Bronchial epithelial cell (primary cell): ENCODE measurements at regions not wholly inside any gene's neighbourhood (a gene's known extent, or its start where the extent isn't known, plus 50 kb on each side); places are given as distances from the start of the nearest gene placed in this dataset.

Source experiments
- DNase-seq: peaks from one replicate; pipeline ENCODE4 v3.0.0-alpha.2; 2010; ENCODE audit warnings: low read depth
- FAIRE-seq: peaks from 2 replicates; lab custom pipeline; 2011; peaks lifted over from hg19 to GRCh38; lab: Jason Lieb, UNC
- H3K27me3 ChIP-seq: 2 replicates; pipeline ENCODE4 v1.5.1; 2011; ENCODE audit warnings: low read length; ENCODE audit not compliant: control insufficient read depth, insufficient read depth
- H3K36me3 ChIP-seq: 2 replicates; pipeline ENCODE4 v1.5.1; 2011; ENCODE audit warnings: low read length; ENCODE audit not compliant: control insufficient read depth, insufficient read depth
- H3K4me3 ChIP-seq: 2 replicates; pipeline ENCODE4 v1.5.1; 2011; ENCODE audit warnings: mild to moderate bottlenecking, low read depth, low read length, control low read depth
- CTCF ChIP-seq: IDR thresholded peaks from 2 replicates; pipeline ENCODE4 v1.5.1; 2011; ENCODE audit warnings: mild to moderate bottlenecking, moderate library complexity, low read length, control low read depth, inconsistent platforms; ENCODE audit not compliant: insufficient read depth, severe bottlenecking

DNA sequence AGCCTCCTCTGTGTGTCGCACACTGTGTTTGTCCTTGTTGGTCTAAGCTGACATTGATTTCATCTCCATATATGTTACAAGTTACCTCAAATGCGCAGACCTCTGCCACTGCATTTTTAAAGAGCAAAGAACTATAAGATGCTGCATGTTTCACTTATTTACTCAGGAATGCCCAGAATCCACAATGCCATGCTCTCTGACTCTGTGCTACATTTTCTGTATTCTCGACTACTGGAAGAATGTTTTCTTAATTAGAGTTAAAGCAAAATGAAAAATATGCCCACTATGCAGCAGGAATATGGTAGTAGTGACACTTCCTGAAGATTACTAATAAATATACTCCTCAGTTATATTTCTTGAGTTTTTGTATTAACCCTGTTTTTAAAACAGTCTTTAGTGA lies 296.4 kb downstream of the HACE1 start:
- no peak for TF ChIP-seq CTCF
- H3K36me3 ChIP-seq = no peaks in the 10 kb centered on the region
- no peaks in the 10 kb centered on the region for H3K27me3 ChIP-seq
- FAIRE-seq (no peak), DNase-seq (no peak)
- H3K4me3 ChIP-seq = no peak overlapping the region

- Histone ChIP-seq H3K36me3 (no peaks in the 10 kb centered on the region), H3K4me3 (no peak overlapping the region), H3K27me3 (peaks cover 2% of the 10 kb centered on the region)
- no peak for TF ChIP-seq CTCF
- no peak for DNase-seq
- no peak for FAIRE-seq
Measured at GRCh38 chr6:104559435-104560202, 300.1 kb downstream of the HACE1 start.

DNA sequence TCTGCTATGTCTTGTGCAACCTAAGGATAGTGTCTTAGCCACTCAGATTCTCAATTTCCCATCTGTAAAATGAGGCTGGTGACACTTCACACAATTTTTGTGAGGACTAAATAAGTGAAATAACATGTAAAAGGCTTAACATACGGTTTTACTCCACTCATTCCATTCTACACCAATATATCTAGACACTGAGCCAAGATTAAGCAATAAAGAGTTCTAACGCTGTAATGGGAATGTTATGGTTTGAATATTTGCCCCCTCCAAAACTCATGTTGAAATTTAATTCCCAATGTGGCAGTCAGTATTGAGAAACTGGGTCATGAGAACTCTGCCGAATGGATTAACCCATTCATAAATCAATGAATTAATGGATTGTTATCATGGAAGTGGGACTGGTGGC lies 301.0 kb downstream of the HACE1 start:
- H3K27me3 ChIP-seq = peaks cover 2% of the 10 kb centered on the region
- no peak overlapping the region for H3K4me3 ChIP-seq
- no peak for TF ChIP-seq CTCF
- H3K36me3 ChIP-seq = no peaks in the 10 kb centered on the region
- FAIRE-seq (no peak), DNase-seq (no peak)

- DNase-seq (no peak), FAIRE-seq (peak; percentile 40)
- Histone ChIP-seq H3K4me3 (no peak overlapping the region), H3K27me3 (no peaks in the 10 kb centered on the region), H3K36me3 (no peaks in the 10 kb centered on the region)
- no peak for TF ChIP-seq CTCF
Measured at GRCh38 chr6:104548297-104548696, 311.4 kb downstream of the HACE1 start.

- no peaks in the 10 kb centered on the region for H3K36me3 ChIP-seq
- FAIRE-seq = no peak
- no peak for DNase-seq
- H3K27me3 ChIP-seq = no peaks in the 10 kb centered on the region
- TF ChIP-seq CTCF = no peak
- no peak overlapping the region for H3K4me3 ChIP-seq
Measured at GRCh38 chr6:104541411-104541810, 318.3 kb downstream of the HACE1 start.

DNA sequence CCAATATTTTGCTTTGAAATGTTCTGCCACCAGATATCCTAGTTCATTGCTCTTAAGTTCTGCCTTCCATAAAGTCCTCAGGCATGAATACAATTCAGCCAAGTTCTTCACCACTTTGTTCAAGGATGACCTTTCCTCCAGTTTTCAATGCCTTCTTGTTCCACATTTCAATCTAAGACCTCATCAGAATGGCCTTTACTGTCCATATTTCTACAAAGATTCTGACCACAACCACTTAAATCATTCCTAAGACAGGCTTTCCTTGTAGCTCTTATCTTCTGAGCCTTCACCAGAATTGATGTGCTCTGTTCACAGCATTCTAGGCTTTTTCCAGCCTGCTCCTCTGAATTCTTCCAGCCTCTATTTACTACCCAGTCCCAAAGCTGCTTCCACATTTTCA lies 319.0 kb downstream of the HACE1 start:
- no peak for FAIRE-seq
- H3K27me3 ChIP-seq = no peaks in the 10 kb centered on the region
- no peak overlapping the region for H3K4me3 ChIP-seq
- no peaks in the 10 kb centered on the region for H3K36me3 ChIP-seq
- DNase-seq = no peak
- TF ChIP-seq CTCF = no peak
